Activated T-cell treated with anti-CD3 and anti-CD28 coated beads, Interleukin-2, amount 50 U/mL, for 72 hours (primary cell): ENCODE measurements at regions not wholly inside any gene's neighbourhood (a gene's known extent, or its start where the extent isn't known, plus 50 kb on each side); places are given as distances from the start of the nearest gene placed in this dataset.

Experiments used
- ATAC-seq, 2 donors: fragments of 150-1000 bp; cut with Tn5 transposase; replicated peaks in 1 of 2; 2 replicates each; pipeline ENCODE4 v1.10.0; 2021; ENCODE audit warnings: moderate library complexity in 2 of 2, mild to moderate bottlenecking in 1 of 2
- DNase-seq, 2 donors: peaks; one replicate each; pipeline ENCODE4 v3.0.0; 2021 to 2022; ENCODE audit warnings: mixed read lengths in 1 of 2
- H3K27ac Mint-ChIP-seq: one replicate; pipeline ENCODE4 v1.8.0; 2022; ENCODE audit warnings: mild to moderate bottlenecking, moderate library complexity, mixed read lengths
- H3K27me3 Mint-ChIP-seq: one replicate; pipeline ENCODE4 v1.8.0; 2022; ENCODE audit warnings: low read depth, mixed read lengths
- H3K36me3 Mint-ChIP-seq, 2 donors: one replicate each; pipeline ENCODE4 v1.8.0; 2022; ENCODE audit warnings: mixed read lengths in 2 of 2, mild to moderate bottlenecking in 1 of 2; ENCODE audit not compliant: insufficient read depth in 2 of 2
- H3K4me1 Mint-ChIP-seq: one replicate; pipeline ENCODE4 v1.8.0; 2022; ENCODE audit warnings: low read depth, mixed read lengths
- H3K4me3 Mint-ChIP-seq, 2 donors: one replicate each; pipeline ENCODE4 v1.8.0; 2022; ENCODE audit warnings: mild to moderate bottlenecking in 2 of 2, mixed read lengths in 2 of 2, moderate library complexity in 2 of 2
- H3K9me3 Mint-ChIP-seq, 2 donors: one replicate each; pipeline ENCODE4 v1.8.0; 2022; ENCODE audit warnings: mixed read lengths in 2 of 2

GRCh38 chr15:98596885-98597392, 51.4 kb upstream of the IGF1R start:
- Mint-ChIP-seq H3K4me3 (no peak overlapping the region), H3K36me3 (no peaks in the 10 kb centered on the region)

GRCh38 chr15:98597666-98598065, 50.7 kb upstream of the IGF1R start:
- ATAC-seq (no peak), DNase-seq (no peak)
- no peak overlapping the region for H3K27ac Mint-ChIP-seq
- H3K9me3 Mint-ChIP-seq: no peaks in the 10 kb centered on the region
- no peaks in the 10 kb centered on the region for H3K36me3 Mint-ChIP-seq
- H3K4me1 Mint-ChIP-seq: peaks cover 20% of the 10 kb centered on the region
- no peaks in the 10 kb centered on the region for H3K27me3 Mint-ChIP-seq
- H3K4me3 Mint-ChIP-seq: no peak overlapping the region

More at GRCh38 chr15:98596885-98597392, 51.4 kb upstream of the IGF1R start:
- Mint-ChIP-seq H3K4me1 (peaks cover 20% of the 10 kb centered on the region), H3K9me3 (no peaks in the 10 kb centered on the region), H3K27ac (no peak overlapping the region), H3K27me3 (no peaks in the 10 kb centered on the region)
- no peak for ATAC-seq
- DNase-seq: no peak
